SK-N-SH (cell line): ENCODE measurements at regions not wholly inside any gene's neighbourhood (a gene's known extent, or its start where the extent isn't known, plus 50 kb on each side); places are given as distances from the start of the nearest gene placed in this dataset.

ENCODE experiments used
- CTCF ChIA-PET: fragments of 300-600, 350-600 bp; formaldehyde crosslinking; extraction: SDS; loops from one replicate; lab custom pipeline; 2021; lab: Yijun Ruan, JAX
- POLR2A ChIA-PET: fragments of 350-600 bp; sonication (Branson Sonifier 250); formaldehyde crosslinking; extraction: SDS; loops from one replicate; lab custom pipeline; 2020; ENCODE audit warnings: antibody characterized with exemption, inconsistent platforms; lab: Yijun Ruan, JAX
- DNase-seq: peaks from one replicate; pipeline ENCODE4 v3.0.0; 2012
- H2AFZ ChIP-seq: fragments of 200-600 bp; sonication (generic); 2 replicates; pipeline ENCODE4 v1.8.1; 2016; ENCODE audit warnings: antibody characterized with exemption, mild to moderate bottlenecking, low read depth
- H3F3A ChIP-seq: fragments of 200-600 bp; sonication (generic); replicated peaks from 2 replicates; pipeline ENCODE3; 2016; ENCODE audit warnings: antibody characterized with exemption, mild to moderate bottlenecking; ENCODE audit not compliant: insufficient read depth
- H3K27ac ChIP-seq, 2 experiments: fragments of 200-500 bp in 1 of 2; fragments of 200-600 bp in 1 of 2; sonication (Bioruptor generic) in 1 of 2; sonication (generic), shearing (Covaris generic) in 1 of 2; 2 replicates each; pipeline versions ENCODE4 v1.5.1 to v1.6.1; 2014 to 2016; ENCODE audit warnings: low read depth in 2 of 2, inconsistent platforms in 1 of 2, low read length in 1 of 2, mild to moderate bottlenecking in 1 of 2, mixed read lengths in 1 of 2
- H3K27me3 ChIP-seq: fragments of 200-600 bp; sonication (generic), shearing (Covaris generic); 2 replicates; pipeline ENCODE4 v1.6.1; 2016; ENCODE audit warnings: mixed run types; ENCODE audit not compliant: insufficient read depth
- H3K36me3 ChIP-seq, 2 experiments: fragments of 200-500 bp in 1 of 2; fragments of 200-600 bp in 1 of 2; sonication (Bioruptor generic) in 1 of 2; sonication (generic) in 1 of 2; replicated peaks in 1 of 2; 2 replicates each; pipeline versions ENCODE3 to v1.5.1; 2014 to 2016; ENCODE audit warnings: low read length in 1 of 2, mild to moderate bottlenecking in 1 of 2; ENCODE audit not compliant: insufficient read depth in 2 of 2, control insufficient read depth in 1 of 2
- H3K4me1 ChIP-seq, 2 experiments: fragments of 200-500 bp in 1 of 2; fragments of 200-600 bp in 1 of 2; sonication (Bioruptor generic) in 1 of 2; sonication (generic), shearing (Covaris generic) in 1 of 2; 2 replicates each; pipeline versions ENCODE4 v1.5.1 to v1.6.1; 2014 to 2016; ENCODE audit warnings: low read depth in 1 of 2, low read length in 1 of 2, mixed run types in 1 of 2; ENCODE audit not compliant: insufficient read depth in 2 of 2, control insufficient read depth in 1 of 2
- H3K4me2 ChIP-seq: fragments of 200-600 bp; sonication (generic), shearing (Covaris generic); 2 replicates; pipeline ENCODE4 v1.6.1; 2017; ENCODE audit warnings: mixed run types
- H3K4me3 ChIP-seq, 2 experiments: fragments of 200-500 bp in 1 of 2; fragments of 200-600 bp in 1 of 2; sonication (Bioruptor generic) in 1 of 2; sonication (generic), shearing (Covaris generic) in 1 of 2; 2 replicates each; pipeline versions ENCODE4 v1.5.1 to v1.8.1; 2014 to 2016; ENCODE audit warnings: low read depth in 2 of 2, inconsistent platforms in 1 of 2, low read length in 1 of 2, mild to moderate bottlenecking in 1 of 2, mixed read lengths in 1 of 2, moderate library complexity in 1 of 2
- H3K79me2 ChIP-seq: fragments of 200-600 bp; sonication (generic); 2 replicates; pipeline ENCODE4 v1.8.1; 2017; ENCODE audit warnings: mild to moderate bottlenecking; ENCODE audit not compliant: insufficient read depth
- H3K9ac ChIP-seq: fragments of 200-600 bp; sonication (generic); 2 replicates; pipeline ENCODE4 v1.6.1; 2017; ENCODE audit warnings: mixed run types
- H3K9me2 ChIP-seq: fragments of 200-600 bp; sonication (generic); 2 replicates; pipeline ENCODE4 v1.6.1; 2017; ENCODE audit warnings: mixed run types
- H3K9me3 ChIP-seq: fragments of 200-600 bp; sonication (generic); 2 replicates; pipeline ENCODE4 v1.6.1; 2017; ENCODE audit warnings: mixed run types, mild to moderate bottlenecking, moderate library complexity
- H4K20me1 ChIP-seq: fragments of 200-600 bp; sonication (generic); 2 replicates; pipeline ENCODE4 v1.6.1; 2017; ENCODE audit warnings: mild to moderate bottlenecking, mixed run types; ENCODE audit not compliant: insufficient read depth
- CHD2 ChIP-seq: fragments of 150-350 bp; IDR thresholded peaks from 2 replicates; pipeline ENCODE4 v1.6.1; 2018; ENCODE audit warnings: low read length; ENCODE audit not compliant: partially characterized antibody
- FOSL2 ChIP-seq: IDR thresholded peaks from 2 replicates; pipeline ENCODE4 v1.4.0; 2012; ENCODE audit warnings: low read depth, mild to moderate bottlenecking, moderate library complexity, borderline replicate concordance
- FOXJ3 ChIP-seq: sonication (generic); formaldehyde crosslinking; IDR thresholded peaks from 2 replicates; pipeline ENCODE4 v1.5.1; 2020; ENCODE audit warnings: mild to moderate bottlenecking, missing genetic modification reagents
- MEF2A ChIP-seq: IDR thresholded peaks from 2 replicates; pipeline ENCODE4 v1.4.0; 2012; ENCODE audit warnings: low read depth, borderline replicate concordance
- NFIC ChIP-seq: IDR thresholded peaks from 2 replicates; pipeline ENCODE4 v1.4.0; 2012; ENCODE audit warnings: borderline replicate concordance
- NRF1 ChIP-seq: IDR thresholded peaks from 2 replicates; pipeline ENCODE4 v1.6.1; 2012; ENCODE audit warnings: low read depth, mild to moderate bottlenecking, low read length
- POLR2AphosphoS5 ChIP-seq: IDR thresholded peaks from 2 replicates; pipeline ENCODE4 v1.6.1; 2012; ENCODE audit warnings: low read depth, low read length
- RCOR1 ChIP-seq: fragments of 150-350 bp; IDR thresholded peaks from 2 replicates; pipeline ENCODE4 v1.6.1; 2017; ENCODE audit warnings: antibody characterized with exemption, low read length
- RFX5 ChIP-seq: IDR thresholded peaks from 2 replicates; pipeline ENCODE4 v1.6.1; 2012; ENCODE audit warnings: mild to moderate bottlenecking, improper control_type of control experiment, low read length
- RXRA ChIP-seq: IDR thresholded peaks from 2 replicates; pipeline ENCODE4 v1.4.0; 2012; ENCODE audit warnings: low read depth, mild to moderate bottlenecking, borderline replicate concordance
- TAF1 ChIP-seq: IDR thresholded peaks from 2 replicates; pipeline ENCODE4 v1.6.1; 2012; ENCODE audit warnings: low read depth, mild to moderate bottlenecking, low read length, moderate library complexity, borderline replicate concordance
- TCF12 ChIP-seq: IDR thresholded peaks from 2 replicates; pipeline ENCODE4 v1.4.0; 2012
- TEAD4 ChIP-seq: IDR thresholded peaks from 2 replicates; pipeline ENCODE4 v1.4.0; 2012; ENCODE audit warnings: mild to moderate bottlenecking, borderline replicate concordance; ENCODE audit not compliant: insufficient read depth
- WGBS: methylation state at CpG from one replicate; pipeline ENCODE4 v1.1.6; 2017; ENCODE audit warnings: low lambda C conversion rate; 5-methylcytosine and 5-hydroxymethylcytosine counted together
- TF ChIP-seq, protein P1 (sequence below): fragments of 200-600 bp; sonication (generic); IDR thresholded peaks from 2 replicates; pipeline ENCODE4 v1.6.1; 2017; ENCODE audit warnings: antibody characterized with exemption, mild to moderate bottlenecking, moderate library complexity
- TF ChIP-seq, protein P2 (sequence below): fragments of 150-350 bp; IDR thresholded peaks from 2 replicates; pipeline ENCODE4 v1.6.1; 2017; ENCODE audit warnings: antibody characterized with exemption, low read length, low read depth, borderline replicate concordance
- TF ChIP-seq, protein P3 (sequence below): IDR thresholded peaks from 2 replicates; pipeline ENCODE4; 2012

DNA sequence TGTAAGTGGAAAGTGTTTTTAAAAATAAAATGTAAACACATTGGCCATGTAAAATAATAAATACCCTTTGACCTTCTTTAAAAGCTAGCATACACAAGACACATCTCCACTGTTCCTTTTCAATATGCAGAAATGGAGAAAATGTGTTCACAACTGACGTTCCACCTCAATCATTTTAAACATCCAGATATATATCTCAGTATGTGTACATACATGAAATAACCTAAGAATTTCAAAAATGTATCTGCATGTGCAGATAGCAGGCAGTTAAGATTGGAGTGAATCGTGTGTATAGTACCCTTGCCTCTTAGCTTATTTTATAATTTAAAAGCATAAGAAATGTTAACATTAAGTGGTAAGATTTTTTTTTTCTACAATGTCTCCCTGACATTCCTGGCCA lies 406.2 kb upstream of the FLRT2 start:
- POLR2A ChIA-PET, result no interaction called here
- Histone ChIP-seq H4K20me1 (no peaks in the 10 kb centered on the region), H3K36me3 (no peaks in the 10 kb centered on the region), H3K27me3 (no peaks in the 10 kb centered on the region), H3K79me2 (no peaks in the 10 kb centered on the region), H3F3A (no peaks in the 10 kb centered on the region), H3K9me2 (no peaks in the 10 kb centered on the region), H3K4me2 (no peak overlapping the region), H3K27ac (no peak overlapping the region), H3K9me3 (no peaks in the 10 kb centered on the region), H3K4me3 (no peak overlapping the region), H2AFZ (no peak overlapping the region), H3K9ac (no peak overlapping the region), H3K4me1 (no peaks in the 10 kb centered on the region)
- no peak for DNase-seq
- TF ChIP-seq TAF1 (no peak), MEF2A (no peak), CHD2 (no peak), NRF1 (no peak), FOXJ3 (CRISPR knock-in tag) (no peak), RFX5 (no peak), RXRA (no peak), TEAD4 (no peak), NFIC (no peak), FOSL2 (no peak), TCF12 (no peak), POLR2AphosphoS5 (no peak), RCOR1 (no peak)
- TF ChIP-seq, protein P1, sequence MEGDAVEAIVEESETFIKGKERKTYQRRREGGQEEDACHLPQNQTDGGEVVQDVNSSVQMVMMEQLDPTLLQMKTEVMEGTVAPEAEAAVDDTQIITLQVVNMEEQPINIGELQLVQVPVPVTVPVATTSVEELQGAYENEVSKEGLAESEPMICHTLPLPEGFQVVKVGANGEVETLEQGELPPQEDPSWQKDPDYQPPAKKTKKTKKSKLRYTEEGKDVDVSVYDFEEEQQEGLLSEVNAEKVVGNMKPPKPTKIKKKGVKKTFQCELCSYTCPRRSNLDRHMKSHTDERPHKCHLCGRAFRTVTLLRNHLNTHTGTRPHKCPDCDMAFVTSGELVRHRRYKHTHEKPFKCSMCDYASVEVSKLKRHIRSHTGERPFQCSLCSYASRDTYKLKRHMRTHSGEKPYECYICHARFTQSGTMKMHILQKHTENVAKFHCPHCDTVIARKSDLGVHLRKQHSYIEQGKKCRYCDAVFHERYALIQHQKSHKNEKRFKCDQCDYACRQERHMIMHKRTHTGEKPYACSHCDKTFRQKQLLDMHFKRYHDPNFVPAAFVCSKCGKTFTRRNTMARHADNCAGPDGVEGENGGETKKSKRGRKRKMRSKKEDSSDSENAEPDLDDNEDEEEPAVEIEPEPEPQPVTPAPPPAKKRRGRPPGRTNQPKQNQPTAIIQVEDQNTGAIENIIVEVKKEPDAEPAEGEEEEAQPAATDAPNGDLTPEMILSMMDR, result no peak
- TF ChIP-seq, protein P2, sequence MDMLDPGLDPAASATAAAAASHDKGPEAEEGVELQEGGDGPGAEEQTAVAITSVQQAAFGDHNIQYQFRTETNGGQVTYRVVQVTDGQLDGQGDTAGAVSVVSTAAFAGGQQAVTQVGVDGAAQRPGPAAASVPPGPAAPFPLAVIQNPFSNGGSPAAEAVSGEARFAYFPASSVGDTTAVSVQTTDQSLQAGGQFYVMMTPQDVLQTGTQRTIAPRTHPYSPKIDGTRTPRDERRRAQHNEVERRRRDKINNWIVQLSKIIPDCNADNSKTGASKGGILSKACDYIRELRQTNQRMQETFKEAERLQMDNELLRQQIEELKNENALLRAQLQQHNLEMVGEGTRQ, result no peak
- TF ChIP-seq, protein P3, sequence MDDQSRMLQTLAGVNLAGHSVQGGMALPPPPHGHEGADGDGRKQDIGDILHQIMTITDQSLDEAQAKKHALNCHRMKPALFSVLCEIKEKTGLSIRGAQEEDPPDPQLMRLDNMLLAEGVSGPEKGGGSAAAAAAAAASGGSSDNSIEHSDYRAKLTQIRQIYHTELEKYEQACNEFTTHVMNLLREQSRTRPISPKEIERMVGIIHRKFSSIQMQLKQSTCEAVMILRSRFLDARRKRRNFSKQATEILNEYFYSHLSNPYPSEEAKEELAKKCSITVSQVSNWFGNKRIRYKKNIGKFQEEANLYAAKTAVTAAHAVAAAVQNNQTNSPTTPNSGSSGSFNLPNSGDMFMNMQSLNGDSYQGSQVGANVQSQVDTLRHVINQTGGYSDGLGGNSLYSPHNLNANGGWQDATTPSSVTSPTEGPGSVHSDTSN, result no peak
- WGBS, result 13% methylated on average over 2 of the region's 2 CpGs
- CTCF ChIA-PET, result interaction anchor here (0.6 kb wide), 1 partner anchor 12 kb away, joined by 3 read pairs; no protein-coding TSS in a partner anchor
